HUES48 (cell line): ENCODE measurements at regions not wholly inside any gene's neighbourhood (a gene's known extent, or its start where the extent isn't known, plus 50 kb on each side); places are given as distances from the start of the nearest gene placed in this dataset.

Experiments
- H3K27ac ChIP-seq: one replicate; pipeline ENCODE4 v1.7.0; 2013; ENCODE audit warnings: low read depth, low read length, inconsistent platforms
- H3K27me3 ChIP-seq: 2 replicates; pipeline ENCODE4 v1.6.1; 2013; ENCODE audit warnings: mild to moderate bottlenecking, low read length; ENCODE audit not compliant: control insufficient read depth, insufficient read depth
- H3K36me3 ChIP-seq: 2 replicates; pipeline ENCODE4 v1.6.1; 2013; ENCODE audit warnings: low read length; ENCODE audit not compliant: control insufficient read depth, insufficient read depth
- H3K4me1 ChIP-seq: 2 replicates; pipeline ENCODE4 v1.6.1; 2013; ENCODE audit warnings: mild to moderate bottlenecking, low read length; ENCODE audit not compliant: control insufficient read depth, insufficient read depth
- H3K4me3 ChIP-seq: 2 replicates; pipeline ENCODE4 v1.5.1; 2013; ENCODE audit warnings: mild to moderate bottlenecking, low read depth, low read length
- H3K9ac ChIP-seq: 2 replicates; pipeline ENCODE4 v1.6.1; 2013; ENCODE audit warnings: mild to moderate bottlenecking, low read depth, low read length, moderate library complexity
- H3K9me3 ChIP-seq: 2 replicates; pipeline ENCODE4 v1.6.1; 2013; ENCODE audit warnings: low read length; ENCODE audit not compliant: control insufficient read depth, insufficient read depth

GRCh38 chr6:22738194-22738593 is 168.8 kb downstream of the HDGFL1 start:
- Histone ChIP-seq H3K4me1 (peaks cover 14% of the 10 kb centered on the region), H3K36me3 (no peaks in the 10 kb centered on the region), H3K27ac (no peak overlapping the region), H3K9me3 (no peaks in the 10 kb centered on the region), H3K27me3 (no peaks in the 10 kb centered on the region), H3K9ac (no peak overlapping the region), H3K4me3 (no peak overlapping the region)

DNA sequence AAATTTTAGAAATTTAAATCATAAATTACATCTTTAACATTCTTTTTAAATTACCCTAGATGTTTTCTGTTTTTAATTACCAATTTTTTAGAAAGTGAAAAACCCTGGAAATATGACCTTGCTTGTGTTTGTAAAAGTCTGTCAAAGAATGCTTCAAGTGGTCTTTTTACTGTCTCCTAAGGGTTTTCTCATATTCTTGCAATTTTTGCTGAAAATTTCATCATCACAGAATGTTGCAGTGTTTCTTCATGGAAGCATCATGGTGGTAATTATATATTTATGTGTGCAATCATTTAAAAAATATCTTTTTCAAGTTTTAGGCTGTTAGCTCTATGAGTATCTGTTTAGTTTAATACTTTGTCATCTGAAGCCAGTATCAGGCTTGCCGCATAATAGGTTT is 178.2 kb downstream of the HDGFL1 start:
- Histone ChIP-seq H3K36me3 (no peaks in the 10 kb centered on the region), H3K9me3 (no peaks in the 10 kb centered on the region), H3K27me3 (no peaks in the 10 kb centered on the region), H3K4me3 (no peak overlapping the region), H3K4me1 (no peaks in the 10 kb centered on the region), H3K9ac (no peak overlapping the region), H3K27ac (no peak overlapping the region)

GRCh38 chr6:22748681-22749080 is 179.3 kb downstream of the HDGFL1 start:
- H3K36me3 ChIP-seq: no peaks in the 10 kb centered on the region
- no peak overlapping the region for H3K27ac ChIP-seq
- no peaks in the 10 kb centered on the region for H3K4me1 ChIP-seq
- H3K4me3 ChIP-seq: no peak overlapping the region
- H3K27me3 ChIP-seq: no peaks in the 10 kb centered on the region
- no peak overlapping the region for H3K9ac ChIP-seq
- no peaks in the 10 kb centered on the region for H3K9me3 ChIP-seq

DNA sequence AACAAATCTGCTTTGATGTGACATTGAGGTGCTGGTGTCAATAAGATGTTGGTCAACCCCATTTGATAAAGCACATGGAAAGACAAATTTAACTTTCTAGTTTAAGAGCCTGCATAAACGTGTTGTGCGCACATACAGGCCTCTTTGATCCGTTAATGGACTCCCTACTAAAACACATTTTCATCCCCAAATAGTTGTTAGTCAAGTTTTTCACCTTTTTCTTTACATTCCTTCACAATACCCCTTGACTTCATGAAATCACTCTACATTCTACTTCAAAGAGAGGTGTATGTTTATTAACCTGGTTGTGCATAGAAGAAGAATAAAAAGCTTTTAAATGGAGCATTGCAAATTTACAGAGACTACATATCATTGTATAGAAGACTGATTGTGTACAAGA is 180.3 kb downstream of the HDGFL1 start:
- H3K36me3 ChIP-seq: no peaks in the 10 kb centered on the region
- H3K27ac ChIP-seq: no peak overlapping the region
- no peak overlapping the region for H3K4me3 ChIP-seq
- no peaks in the 10 kb centered on the region for H3K27me3 ChIP-seq
- no peaks in the 10 kb centered on the region for H3K4me1 ChIP-seq
- no peak overlapping the region for H3K9ac ChIP-seq
- no peaks in the 10 kb centered on the region for H3K9me3 ChIP-seq

DNA sequence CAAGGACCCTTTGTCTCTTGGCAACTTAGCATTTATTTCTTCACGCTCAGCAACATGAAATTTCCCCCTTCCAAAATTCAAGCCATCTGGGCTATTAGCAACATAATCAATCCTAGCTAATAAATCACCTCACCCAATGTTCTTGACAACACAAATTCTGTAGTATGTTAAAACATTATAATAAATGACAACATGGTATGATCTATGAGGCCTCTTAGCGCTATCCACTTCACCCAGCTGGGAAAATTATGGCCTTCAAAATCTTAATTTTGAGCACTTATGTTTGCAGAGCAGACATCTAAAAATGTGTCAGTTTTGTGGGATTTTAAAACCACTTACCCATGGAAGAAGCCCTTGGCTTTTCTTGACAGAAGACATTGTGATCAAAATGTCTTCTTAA is 181.9 kb downstream of the HDGFL1 start:
- Histone ChIP-seq H3K27me3 (no peaks in the 10 kb centered on the region), H3K4me3 (no peak overlapping the region), H3K4me1 (no peaks in the 10 kb centered on the region), H3K9ac (no peak overlapping the region), H3K27ac (no peak overlapping the region), H3K36me3 (no peaks in the 10 kb centered on the region), H3K9me3 (no peaks in the 10 kb centered on the region)

- Histone ChIP-seq H3K4me3 (no peak overlapping the region), H3K27me3 (no peaks in the 10 kb centered on the region), H3K9me3 (no peaks in the 10 kb centered on the region), H3K4me1 (no peaks in the 10 kb centered on the region), H3K9ac (no peak overlapping the region), H3K36me3 (no peaks in the 10 kb centered on the region), H3K27ac (no peak overlapping the region)
These were observed 183.2 kb downstream of the HDGFL1 start for GRCh38 chr6:22752522-22752921.

- H3K27ac ChIP-seq: no peak overlapping the region
- H3K27me3 ChIP-seq: no peaks in the 10 kb centered on the region
- no peaks in the 10 kb centered on the region for H3K9me3 ChIP-seq
- H3K9ac ChIP-seq: no peak overlapping the region
- H3K36me3 ChIP-seq: no peaks in the 10 kb centered on the region
- no peaks in the 10 kb centered on the region for H3K4me1 ChIP-seq
- no peak overlapping the region for H3K4me3 ChIP-seq
These were observed 184.7 kb downstream of the HDGFL1 start for GRCh38 chr6:22754061-22754460.

DNA sequence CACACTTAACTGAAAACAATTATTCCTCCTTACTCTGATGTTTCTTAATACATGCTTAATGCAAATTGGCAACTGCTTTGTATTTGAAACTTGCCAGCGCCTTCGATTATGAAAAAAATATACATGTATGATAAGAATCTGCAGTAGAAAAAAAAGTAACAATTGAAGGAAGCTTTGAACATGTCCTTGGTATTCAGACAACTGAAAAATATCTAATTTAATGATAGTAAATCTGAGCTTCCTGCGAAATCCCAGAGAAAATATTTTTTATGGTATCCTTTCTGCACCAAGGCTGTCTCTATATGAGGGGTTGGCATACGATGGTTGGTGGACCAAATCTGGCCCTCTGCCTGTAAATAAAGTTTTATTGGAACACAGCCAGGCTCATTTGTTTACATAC is 186.2 kb downstream of the HDGFL1 start:
- H3K9me3 ChIP-seq: no peaks in the 10 kb centered on the region
- H3K27me3 ChIP-seq: no peaks in the 10 kb centered on the region
- H3K4me1 ChIP-seq: no peaks in the 10 kb centered on the region
- no peak overlapping the region for H3K9ac ChIP-seq
- H3K4me3 ChIP-seq: no peak overlapping the region
- H3K27ac ChIP-seq: no peak overlapping the region
- no peaks in the 10 kb centered on the region for H3K36me3 ChIP-seq

DNA sequence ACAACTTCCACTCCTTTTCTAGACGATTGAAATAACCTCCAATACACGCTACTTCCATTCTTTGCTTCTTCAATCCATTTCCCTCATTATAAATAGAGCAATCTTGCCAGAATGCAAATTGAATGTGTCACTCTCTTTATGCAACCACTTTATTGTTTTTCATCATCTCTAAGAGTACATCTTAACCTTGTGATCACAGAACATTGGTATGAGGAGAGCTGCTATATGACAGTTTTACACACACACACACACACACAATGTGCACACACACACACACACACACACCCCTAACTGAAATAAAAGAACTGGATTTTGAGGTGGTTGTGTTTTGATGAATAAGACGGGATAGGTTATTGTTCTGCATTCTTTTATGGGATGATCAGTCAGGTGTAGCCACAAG is 187.0 kb downstream of the HDGFL1 start:
- Histone ChIP-seq H3K36me3 (no peaks in the 10 kb centered on the region), H3K4me3 (no peak overlapping the region), H3K9ac (no peak overlapping the region), H3K9me3 (no peaks in the 10 kb centered on the region), H3K27me3 (no peaks in the 10 kb centered on the region), H3K27ac (no peak overlapping the region), H3K4me1 (no peaks in the 10 kb centered on the region)

- H3K4me3 ChIP-seq: no peak overlapping the region
- no peak overlapping the region for H3K27ac ChIP-seq
- no peaks in the 10 kb centered on the region for H3K9me3 ChIP-seq
- no peaks in the 10 kb centered on the region for H3K27me3 ChIP-seq
- H3K4me1 ChIP-seq: no peaks in the 10 kb centered on the region
- H3K9ac ChIP-seq: no peak overlapping the region
- no peaks in the 10 kb centered on the region for H3K36me3 ChIP-seq
These were observed 195.1 kb downstream of the HDGFL1 start for GRCh38 chr6:22764496-22764895.

DNA sequence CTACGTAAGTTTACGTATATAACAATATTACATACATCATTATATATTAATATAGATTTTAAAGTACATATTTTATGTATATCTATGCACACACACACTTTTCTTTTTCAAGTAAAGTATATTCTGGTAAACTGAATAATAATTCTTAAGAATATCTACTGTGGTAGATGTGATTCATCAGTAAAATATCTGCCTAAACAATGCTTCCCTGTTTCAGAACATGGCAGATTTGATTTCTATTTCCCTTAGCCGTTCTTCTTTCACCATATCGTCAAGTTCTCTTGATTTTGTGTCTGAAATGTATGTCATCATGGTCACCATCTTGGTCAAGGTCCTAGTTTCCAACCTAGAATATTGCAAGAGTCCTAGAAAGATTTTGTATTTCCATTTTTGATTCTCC is 195.6 kb downstream of the HDGFL1 start:
- Histone ChIP-seq H3K27me3 (no peaks in the 10 kb centered on the region), H3K4me1 (no peaks in the 10 kb centered on the region), H3K36me3 (no peaks in the 10 kb centered on the region), H3K4me3 (no peak overlapping the region), H3K9ac (no peak overlapping the region), H3K27ac (no peak overlapping the region), H3K9me3 (no peaks in the 10 kb centered on the region)

- H3K27me3 ChIP-seq: no peaks in the 10 kb centered on the region
- H3K9ac ChIP-seq: no peak overlapping the region
- no peak overlapping the region for H3K4me3 ChIP-seq
- H3K27ac ChIP-seq: no peak overlapping the region
- H3K36me3 ChIP-seq: no peaks in the 10 kb centered on the region
- H3K4me1 ChIP-seq: no peaks in the 10 kb centered on the region
- H3K9me3 ChIP-seq: no peaks in the 10 kb centered on the region
These were observed 197.6 kb downstream of the HDGFL1 start for GRCh38 chr6:22766979-22767378.
